22Rv1 (cell line): ENCODE measurements at regions not wholly inside any gene's neighbourhood (a gene's known extent, or its start where the extent isn't known, plus 50 kb on each side); places are given as distances from the start of the nearest gene placed in this dataset.

Source experiments
- ZFX ChIP-seq: fragments of 450-650 bp; IDR thresholded peaks from 2 replicates; pipeline ENCODE4 v1.6.1; 2017; ENCODE audit warnings: antibody characterized with exemption, borderline replicate concordance
- TF ChIP-seq, protein P1 (sequence below): fragments of 450-650 bp; IDR thresholded peaks from 2 replicates; pipeline ENCODE4 v1.5.1; 2017; ENCODE audit warnings: mild to moderate bottlenecking

DNA sequence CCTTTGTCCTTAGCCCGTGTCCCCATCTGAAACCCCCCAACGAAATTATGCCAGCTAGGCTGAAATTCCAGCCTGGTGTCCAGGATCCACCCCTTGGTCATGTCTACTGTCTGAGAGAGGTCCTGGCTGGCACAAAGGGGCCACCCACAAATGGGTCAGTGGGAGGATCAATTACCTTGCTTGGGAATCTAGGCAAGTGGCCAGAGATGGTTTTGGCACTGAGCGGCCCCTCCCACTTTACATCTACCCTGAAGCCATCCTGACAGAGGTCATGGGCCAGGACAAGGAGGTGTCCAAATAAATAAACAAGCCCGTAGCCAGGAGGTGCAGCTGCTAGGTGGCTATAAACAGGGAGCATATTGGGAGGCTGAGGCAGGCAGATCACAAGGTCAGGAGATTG is 311.5 kb downstream of the MN1 start:
- TF ChIP-seq, protein P1, sequence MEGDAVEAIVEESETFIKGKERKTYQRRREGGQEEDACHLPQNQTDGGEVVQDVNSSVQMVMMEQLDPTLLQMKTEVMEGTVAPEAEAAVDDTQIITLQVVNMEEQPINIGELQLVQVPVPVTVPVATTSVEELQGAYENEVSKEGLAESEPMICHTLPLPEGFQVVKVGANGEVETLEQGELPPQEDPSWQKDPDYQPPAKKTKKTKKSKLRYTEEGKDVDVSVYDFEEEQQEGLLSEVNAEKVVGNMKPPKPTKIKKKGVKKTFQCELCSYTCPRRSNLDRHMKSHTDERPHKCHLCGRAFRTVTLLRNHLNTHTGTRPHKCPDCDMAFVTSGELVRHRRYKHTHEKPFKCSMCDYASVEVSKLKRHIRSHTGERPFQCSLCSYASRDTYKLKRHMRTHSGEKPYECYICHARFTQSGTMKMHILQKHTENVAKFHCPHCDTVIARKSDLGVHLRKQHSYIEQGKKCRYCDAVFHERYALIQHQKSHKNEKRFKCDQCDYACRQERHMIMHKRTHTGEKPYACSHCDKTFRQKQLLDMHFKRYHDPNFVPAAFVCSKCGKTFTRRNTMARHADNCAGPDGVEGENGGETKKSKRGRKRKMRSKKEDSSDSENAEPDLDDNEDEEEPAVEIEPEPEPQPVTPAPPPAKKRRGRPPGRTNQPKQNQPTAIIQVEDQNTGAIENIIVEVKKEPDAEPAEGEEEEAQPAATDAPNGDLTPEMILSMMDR, result no peak
- no peak for TF ChIP-seq ZFX
